ENCODE measurements at regions not wholly inside any gene's neighbourhood (a gene's known extent, or its start where the extent isn't known, plus 50 kb on each side); places are given as distances from the start of the nearest gene placed in this dataset.

DNA sequence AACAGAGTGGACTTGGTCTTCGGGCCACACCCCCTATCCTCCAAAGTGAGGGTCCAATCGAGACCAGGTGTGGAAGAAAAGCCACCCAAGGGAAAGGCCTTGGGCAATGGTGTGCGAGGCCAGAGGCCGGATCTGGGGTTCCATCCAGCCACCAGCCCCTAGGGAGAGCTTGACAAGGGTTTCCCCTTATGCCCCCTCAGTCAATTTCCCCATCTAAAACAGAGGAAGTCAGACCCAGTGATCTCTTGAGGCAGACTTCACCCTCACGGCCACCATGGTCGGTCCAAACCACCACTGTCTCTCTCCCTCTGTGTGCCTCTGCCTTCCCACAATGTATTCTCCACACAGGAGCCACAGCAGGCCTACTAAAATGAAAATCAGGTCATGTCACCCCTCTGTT, 82.9 kb downstream of the C5orf15 start:
- Histone ChIP-seq H2AFZ (ENCODE audit: low read depth, low read length) (no peak overlapping the region), H3K27me3 (ENCODE audit: insufficient read depth, low read depth, low read length) (no peaks in the 10 kb centered on the region), H3K9me2 (ENCODE audit: insufficient read depth, low read length) (no peaks in the 10 kb centered on the region), H3K4me2 (ENCODE audit: low read length) (no peak overlapping the region), H3K9me3 (ENCODE audit: low read length) (no peaks in the 10 kb centered on the region), H3F3A (ENCODE audit: insufficient read depth, low read length, poor library complexity, severe bottlenecking) (no peaks in the 10 kb centered on the region), H3K36me3 (ENCODE audit: insufficient read depth, low read length) (no peaks in the 10 kb centered on the region), H3K27ac (ENCODE audit: low read length) (no peak overlapping the region), H4K20me1 (ENCODE audit: insufficient read depth) (no peaks in the 10 kb centered on the region), H3K79me2 (replicated peaks; ENCODE audit: insufficient read depth, low read length) (no peaks in the 10 kb centered on the region), H3K4me3 (ENCODE audit: low read length) (no peak overlapping the region), H3K9ac (ENCODE audit: low read length) (no peak overlapping the region)
- TF ChIP-seq RAD21 (conservative IDR thresholded peaks at IDR 0.05) = no peak
- TF ChIP-seq, protein P1, sequence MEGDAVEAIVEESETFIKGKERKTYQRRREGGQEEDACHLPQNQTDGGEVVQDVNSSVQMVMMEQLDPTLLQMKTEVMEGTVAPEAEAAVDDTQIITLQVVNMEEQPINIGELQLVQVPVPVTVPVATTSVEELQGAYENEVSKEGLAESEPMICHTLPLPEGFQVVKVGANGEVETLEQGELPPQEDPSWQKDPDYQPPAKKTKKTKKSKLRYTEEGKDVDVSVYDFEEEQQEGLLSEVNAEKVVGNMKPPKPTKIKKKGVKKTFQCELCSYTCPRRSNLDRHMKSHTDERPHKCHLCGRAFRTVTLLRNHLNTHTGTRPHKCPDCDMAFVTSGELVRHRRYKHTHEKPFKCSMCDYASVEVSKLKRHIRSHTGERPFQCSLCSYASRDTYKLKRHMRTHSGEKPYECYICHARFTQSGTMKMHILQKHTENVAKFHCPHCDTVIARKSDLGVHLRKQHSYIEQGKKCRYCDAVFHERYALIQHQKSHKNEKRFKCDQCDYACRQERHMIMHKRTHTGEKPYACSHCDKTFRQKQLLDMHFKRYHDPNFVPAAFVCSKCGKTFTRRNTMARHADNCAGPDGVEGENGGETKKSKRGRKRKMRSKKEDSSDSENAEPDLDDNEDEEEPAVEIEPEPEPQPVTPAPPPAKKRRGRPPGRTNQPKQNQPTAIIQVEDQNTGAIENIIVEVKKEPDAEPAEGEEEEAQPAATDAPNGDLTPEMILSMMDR (IDR thresholded peaks at IDR 0.05; ENCODE audit: poor library complexity, severe bottlenecking) = no peak
- TF ChIP-seq EZH2 (IDR thresholded peaks at IDR 0.05; ENCODE audit: borderline replicate concordance, insufficient read depth, low read length, poor library complexity, severe bottlenecking) = no peak
- no peak for TF ChIP-seq POLR2AphosphoS5 (IDR thresholded peaks at IDR 0.05)
- no peak for TF ChIP-seq MXI1 (conservative IDR thresholded peaks at IDR 0.05; ENCODE audit: poor library complexity, severe bottlenecking)
- TF ChIP-seq, protein P2, sequence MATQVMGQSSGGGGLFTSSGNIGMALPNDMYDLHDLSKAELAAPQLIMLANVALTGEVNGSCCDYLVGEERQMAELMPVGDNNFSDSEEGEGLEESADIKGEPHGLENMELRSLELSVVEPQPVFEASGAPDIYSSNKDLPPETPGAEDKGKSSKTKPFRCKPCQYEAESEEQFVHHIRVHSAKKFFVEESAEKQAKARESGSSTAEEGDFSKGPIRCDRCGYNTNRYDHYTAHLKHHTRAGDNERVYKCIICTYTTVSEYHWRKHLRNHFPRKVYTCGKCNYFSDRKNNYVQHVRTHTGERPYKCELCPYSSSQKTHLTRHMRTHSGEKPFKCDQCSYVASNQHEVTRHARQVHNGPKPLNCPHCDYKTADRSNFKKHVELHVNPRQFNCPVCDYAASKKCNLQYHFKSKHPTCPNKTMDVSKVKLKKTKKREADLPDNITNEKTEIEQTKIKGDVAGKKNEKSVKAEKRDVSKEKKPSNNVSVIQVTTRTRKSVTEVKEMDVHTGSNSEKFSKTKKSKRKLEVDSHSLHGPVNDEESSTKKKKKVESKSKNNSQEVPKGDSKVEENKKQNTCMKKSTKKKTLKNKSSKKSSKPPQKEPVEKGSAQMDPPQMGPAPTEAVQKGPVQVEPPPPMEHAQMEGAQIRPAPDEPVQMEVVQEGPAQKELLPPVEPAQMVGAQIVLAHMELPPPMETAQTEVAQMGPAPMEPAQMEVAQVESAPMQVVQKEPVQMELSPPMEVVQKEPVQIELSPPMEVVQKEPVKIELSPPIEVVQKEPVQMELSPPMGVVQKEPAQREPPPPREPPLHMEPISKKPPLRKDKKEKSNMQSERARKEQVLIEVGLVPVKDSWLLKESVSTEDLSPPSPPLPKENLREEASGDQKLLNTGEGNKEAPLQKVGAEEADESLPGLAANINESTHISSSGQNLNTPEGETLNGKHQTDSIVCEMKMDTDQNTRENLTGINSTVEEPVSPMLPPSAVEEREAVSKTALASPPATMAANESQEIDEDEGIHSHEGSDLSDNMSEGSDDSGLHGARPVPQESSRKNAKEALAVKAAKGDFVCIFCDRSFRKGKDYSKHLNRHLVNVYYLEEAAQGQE (IDR thresholded peaks at IDR 0.05; ENCODE audit: borderline replicate concordance) = no peak
- no peak for TF ChIP-seq EP300 (conservative IDR thresholded peaks at IDR 0.05; ENCODE audit: poor library complexity, severe bottlenecking)
- no peak for TF ChIP-seq SMC3 (conservative IDR thresholded peaks at IDR 0.05; ENCODE audit: poor library complexity)
- no peak for TF ChIP-seq TAF1 (IDR thresholded peaks at IDR 0.05; ENCODE audit: low read depth)

DNA sequence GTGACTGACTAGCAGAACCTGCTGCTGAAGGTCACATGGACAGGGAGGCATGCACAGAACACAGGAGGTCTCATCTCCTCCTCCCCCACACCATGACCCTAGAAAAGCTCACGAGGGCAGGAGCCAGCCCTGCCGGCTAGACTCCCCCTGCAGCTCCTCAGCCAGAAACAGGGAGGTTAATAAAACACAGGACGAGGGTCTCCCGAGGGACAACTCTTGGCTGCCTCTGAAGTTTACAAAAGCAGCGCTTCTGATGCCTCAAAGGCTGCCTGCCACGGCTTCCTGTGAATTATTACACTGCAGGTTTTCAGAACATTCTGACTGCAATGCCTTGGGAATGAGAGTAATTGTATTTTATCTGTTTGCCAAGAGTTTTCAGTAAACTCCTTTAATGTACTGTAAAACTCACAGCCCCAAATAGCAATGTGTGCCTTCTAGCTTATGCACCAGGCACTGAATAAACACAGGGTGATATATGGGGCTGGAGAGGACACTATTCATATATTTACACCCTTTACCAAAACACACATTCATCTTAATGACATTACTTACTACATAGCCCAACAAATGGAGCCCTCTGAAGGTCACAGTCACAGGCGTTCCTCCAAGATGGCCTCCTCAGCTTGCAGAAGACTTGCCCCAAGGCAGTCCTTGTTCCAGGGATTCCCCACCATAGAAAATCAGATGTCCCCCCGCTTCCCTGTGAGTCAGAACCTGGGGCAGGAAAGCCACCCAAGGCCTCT, 83.7 kb downstream of the C5orf15 start:
- no peaks in the 10 kb centered on the region for H4K20me1 ChIP-seq (ENCODE audit: insufficient read depth)
- H3K4me2 ChIP-seq (ENCODE audit: low read length) = no peak overlapping the region
- H3F3A ChIP-seq (ENCODE audit: insufficient read depth, low read length, poor library complexity, severe bottlenecking) = no peaks in the 10 kb centered on the region
- H3K9me3 ChIP-seq (ENCODE audit: low read length) = no peaks in the 10 kb centered on the region
- H2AFZ ChIP-seq (ENCODE audit: low read depth, low read length) = no peak overlapping the region
- H3K4me3 ChIP-seq (ENCODE audit: low read length) = no peak overlapping the region
- no peaks in the 10 kb centered on the region for H3K79me2 ChIP-seq (replicated peaks; ENCODE audit: insufficient read depth, low read length)
- H3K9me2 ChIP-seq (ENCODE audit: insufficient read depth, low read length) = no peaks in the 10 kb centered on the region
- H3K27me3 ChIP-seq (ENCODE audit: insufficient read depth, low read depth, low read length) = no peaks in the 10 kb centered on the region
- H3K36me3 ChIP-seq (ENCODE audit: insufficient read depth, low read length) = no peaks in the 10 kb centered on the region
- no peak overlapping the region for H3K9ac ChIP-seq (ENCODE audit: low read length)
- H3K27ac ChIP-seq (ENCODE audit: low read length) = no peak overlapping the region
- TF ChIP-seq EP300 (conservative IDR thresholded peaks at IDR 0.05; ENCODE audit: poor library complexity, severe bottlenecking) (no peak), SMC3 (conservative IDR thresholded peaks at IDR 0.05; ENCODE audit: poor library complexity) (no peak), EZH2 (IDR thresholded peaks at IDR 0.05; ENCODE audit: borderline replicate concordance, insufficient read depth, low read length, poor library complexity, severe bottlenecking) (no peak)
- TF ChIP-seq, protein P1 (IDR thresholded peaks at IDR 0.05; ENCODE audit: poor library complexity, severe bottlenecking) = no peak

Data from neural cell (in vitro differentiated cells).